G401 (cell line): ENCODE measurements at regions not wholly inside any gene's neighbourhood (a gene's known extent, or its start where the extent isn't known, plus 50 kb on each side); places are given as distances from the start of the nearest gene placed in this dataset.

Experiments used
- DNase-seq: peaks from one replicate; pipeline ENCODE4 v3.0.0-alpha.2; 2015; ENCODE audit warnings: low spot score
- in situ Hi-C: cut with HindIII; loops from 2 replicates; pipeline ENCODE4 v1.10.0; 2016; ENCODE audit warnings: low sequenced_read_pairs, mixed read lengths

DNA sequence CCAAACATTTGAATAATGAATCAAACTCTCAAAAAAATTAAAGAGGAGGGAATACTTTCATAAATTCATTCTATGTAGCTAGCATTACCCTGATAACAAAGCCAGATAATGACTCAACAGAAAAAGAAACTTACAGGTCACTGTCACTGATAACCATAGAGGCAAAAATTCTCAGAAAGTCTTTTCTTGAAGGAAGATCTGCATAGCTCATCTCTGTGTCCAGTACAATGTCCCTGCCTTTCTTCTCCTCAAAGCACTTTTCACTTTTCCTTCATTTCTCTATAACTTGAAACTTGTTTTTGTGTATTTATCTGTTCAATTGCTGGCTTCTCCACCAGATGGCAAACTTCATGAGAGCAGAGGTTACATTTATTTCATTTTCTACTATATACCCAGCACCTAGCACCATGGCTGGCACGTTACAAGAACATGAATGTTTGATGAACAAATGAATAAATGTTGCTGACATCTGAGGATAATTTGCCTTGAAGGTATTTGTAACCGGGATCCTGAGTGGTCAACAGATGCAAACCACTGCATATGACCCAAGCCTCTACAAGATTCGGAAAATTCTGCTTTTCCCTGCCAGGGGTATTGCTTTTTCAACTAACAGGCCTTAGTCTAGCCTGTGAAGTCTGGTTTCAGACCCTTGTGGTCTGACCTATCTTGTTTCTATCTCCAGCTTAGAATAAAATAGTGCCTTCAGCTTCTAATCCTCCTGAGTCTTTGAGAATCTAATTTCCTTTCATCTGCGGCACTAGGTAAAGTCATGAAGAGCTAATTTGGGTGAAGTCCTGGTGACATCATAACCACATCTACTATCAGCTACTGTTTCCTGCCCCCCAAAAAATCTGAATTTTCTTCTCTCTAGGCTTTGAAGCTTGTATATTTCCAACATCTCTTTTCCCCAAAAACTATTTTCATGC, 52.5 kb upstream of the ANTXR2 start:
- in situ Hi-C loops: no loop called here
- peak; percentile 5 for DNase-seq

DNA sequence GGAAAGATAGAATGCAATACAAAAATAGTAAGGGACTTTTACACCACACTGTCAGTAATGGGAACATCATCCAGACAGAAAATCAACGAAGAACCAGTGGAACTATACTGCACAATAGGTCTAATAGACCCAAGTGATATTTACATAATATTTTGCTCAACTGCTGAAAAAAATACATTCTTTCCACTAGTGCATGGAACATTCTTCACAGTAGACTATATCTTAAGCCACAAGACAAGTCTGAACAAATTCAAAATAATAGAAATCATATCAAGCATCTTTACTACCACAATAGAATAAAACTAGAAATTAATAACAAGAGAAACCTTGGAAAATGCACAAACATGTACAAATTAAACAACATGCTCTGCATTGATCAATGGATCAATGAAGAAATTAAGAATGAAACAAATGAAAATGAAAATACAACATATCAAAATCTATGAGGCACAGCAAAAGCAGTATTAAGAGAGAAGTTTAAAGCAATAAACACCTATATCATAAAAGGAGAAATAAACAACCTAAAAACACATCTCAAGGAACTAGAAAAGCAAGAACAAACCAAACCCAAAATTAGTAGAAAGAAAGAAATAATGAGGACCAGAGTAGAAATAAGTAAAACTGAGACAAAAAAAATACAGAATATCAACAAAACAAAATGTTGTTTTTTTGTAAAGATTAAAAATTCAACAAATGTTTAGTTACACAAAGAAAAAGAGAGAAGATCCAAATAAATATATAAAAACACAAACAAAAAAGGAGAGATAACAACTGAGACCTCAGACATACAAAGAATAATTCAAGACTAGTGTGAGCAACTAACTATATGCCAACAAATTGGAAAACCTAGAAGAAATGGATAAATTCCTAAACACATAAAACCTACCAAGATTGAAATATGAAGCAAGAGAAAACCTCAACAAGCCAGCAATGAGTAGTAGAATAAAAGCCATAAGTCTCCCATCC, 51.5 kb upstream of the ANTXR2 start:
- DNase-seq: no peak
- in situ Hi-C loops: no loop called here
